DOHH2 (cell line): ENCODE measurements at regions not wholly inside any gene's neighbourhood (a gene's known extent, or its start where the extent isn't known, plus 50 kb on each side); places are given as distances from the start of the nearest gene placed in this dataset.

ENCODE experiments used
- H3F3A ChIP-seq: fragments of 200-600 bp; sonication (generic), shearing (Covaris generic); 2 replicates; pipeline ENCODE4 v1.6.0; 2016; ENCODE audit warnings: antibody characterized with exemption, mild to moderate bottlenecking; ENCODE audit not compliant: control insufficient read depth, insufficient read depth
- H3K27ac ChIP-seq: fragments of 200-600 bp; sonication (generic); 2 replicates; pipeline ENCODE4 v1.5.1; 2014; ENCODE audit warnings: low read depth, mild to moderate bottlenecking, low read length, moderate library complexity
- H3K27me3 ChIP-seq: fragments of 200-600 bp; sonication (generic); 2 replicates; pipeline ENCODE4 v1.6.1; 2014; ENCODE audit warnings: mild to moderate bottlenecking, low read length, mixed read lengths; ENCODE audit not compliant: control insufficient read depth
- H3K36me3 ChIP-seq: fragments of 200-600 bp; sonication (generic); 2 replicates; pipeline ENCODE4 v1.6.1; 2014; ENCODE audit warnings: mild to moderate bottlenecking, low read length, moderate library complexity, mixed read lengths; ENCODE audit not compliant: control insufficient read depth
- H3K4me1 ChIP-seq: fragments of 200-600 bp; sonication (generic); 2 replicates; pipeline ENCODE4 v1.6.1; 2014; ENCODE audit warnings: mild to moderate bottlenecking, low read length, mixed read lengths; ENCODE audit not compliant: control insufficient read depth
- H3K4me2 ChIP-seq: fragments of 200-600 bp; sonication (generic); 2 replicates; pipeline ENCODE4 v1.6.0; 2014; ENCODE audit warnings: mild to moderate bottlenecking, low read length, moderate library complexity
- H3K4me3 ChIP-seq: fragments of 200-600 bp; sonication (generic); 2 replicates; pipeline ENCODE4 v1.5.1; 2014; ENCODE audit warnings: mild to moderate bottlenecking, low read length, mixed read lengths
- H3K79me2 ChIP-seq: fragments of 200-600 bp; sonication (generic); 2 replicates; pipeline ENCODE4 v1.6.1; 2014; ENCODE audit warnings: mild to moderate bottlenecking, low read length, mixed read lengths; ENCODE audit not compliant: control insufficient read depth
- H3K9me2 ChIP-seq: fragments of 200-600 bp; sonication (generic); replicated peaks from 2 replicates; pipeline ENCODE4 v1.6.1; 2014; ENCODE audit warnings: mild to moderate bottlenecking, low read length, mixed read lengths; ENCODE audit not compliant: control insufficient read depth
- H3K9me3 ChIP-seq: fragments of 200-600 bp; sonication (generic); 2 replicates; pipeline ENCODE4 v1.6.1; 2014; ENCODE audit warnings: antibody characterized with exemption, low read length, mixed read lengths; ENCODE audit not compliant: control insufficient read depth, insufficient read depth
- H4K20me1 ChIP-seq: fragments of 200-600 bp; sonication (generic); 2 replicates; pipeline ENCODE4 v1.6.0; 2014; ENCODE audit warnings: low read depth, mild to moderate bottlenecking, antibody characterized with exemption, low read length, moderate library complexity; ENCODE audit not compliant: control insufficient read depth, insufficient read depth
- CTCF ChIP-seq: fragments of 200-600 bp; sonication (generic); IDR thresholded peaks from one replicate; pipeline ENCODE4 v1.5.1; 2014; ENCODE audit warnings: antibody characterized with exemption, mild to moderate bottlenecking, low read depth, low read length; ENCODE audit not compliant: poor library complexity, severe bottlenecking
- EZH2phosphoT487 ChIP-seq: fragments of 200-600 bp; sonication (generic); IDR thresholded peaks from 2 replicates; pipeline ENCODE4 v1.6.1; 2017; ENCODE audit warnings: borderline replicate concordance, mild to moderate bottlenecking, antibody characterized with exemption, low read length, moderate library complexity, mixed read lengths

GRCh38 chr2:198973181-198973580 lies 484.6 kb downstream of the SATB2 start:
- Histone ChIP-seq H3K9me2 (no peaks in the 10 kb centered on the region), H3K79me2 (no peaks in the 10 kb centered on the region), H3K36me3 (no peaks in the 10 kb centered on the region), H3K27ac (no peak overlapping the region), H3K4me1 (no peaks in the 10 kb centered on the region), H4K20me1 (no peaks in the 10 kb centered on the region), H3F3A (no peaks in the 10 kb centered on the region), H3K4me3 (no peak overlapping the region), H3K9me3 (peaks cover 5% of the 10 kb centered on the region; the same call in 1 of the 2 replicates), H3K27me3 (no peaks in the 10 kb centered on the region), H3K4me2 (no peak overlapping the region)
- TF ChIP-seq CTCF (no peak), EZH2phosphoT487 (no peak)

GRCh38 chr2:198968545-198968944 lies 489.2 kb downstream of the SATB2 start:
- no peaks in the 10 kb centered on the region for H4K20me1 ChIP-seq
- TF ChIP-seq EZH2phosphoT487 = no peak
- no peak for TF ChIP-seq CTCF
- no peaks in the 10 kb centered on the region for H3F3A ChIP-seq
- H3K9me2 ChIP-seq = no peaks in the 10 kb centered on the region
- H3K9me3 ChIP-seq = no peaks in the 10 kb centered on the region
- no peak overlapping the region for H3K4me2 ChIP-seq
- H3K79me2 ChIP-seq = no peaks in the 10 kb centered on the region
- H3K4me3 ChIP-seq = no peak overlapping the region
- H3K27ac ChIP-seq = no peak overlapping the region
- no peaks in the 10 kb centered on the region for H3K27me3 ChIP-seq
- H3K4me1 ChIP-seq = no peaks in the 10 kb centered on the region
- no peaks in the 10 kb centered on the region for H3K36me3 ChIP-seq

- Histone ChIP-seq H3K4me3 (no peak overlapping the region), H3F3A (no peaks in the 10 kb centered on the region), H3K36me3 (no peaks in the 10 kb centered on the region), H3K27me3 (no peaks in the 10 kb centered on the region), H3K79me2 (no peaks in the 10 kb centered on the region), H3K27ac (no peak overlapping the region), H3K9me2 (no peaks in the 10 kb centered on the region), H3K9me3 (no peaks in the 10 kb centered on the region), H3K4me2 (no peak overlapping the region), H3K4me1 (no peaks in the 10 kb centered on the region), H4K20me1 (no peaks in the 10 kb centered on the region)
- TF ChIP-seq CTCF (no peak), EZH2phosphoT487 (no peak)
Measured at GRCh38 chr2:198966269-198966668, 491.5 kb downstream of the SATB2 start.

GRCh38 chr2:198961547-198961946 lies 496.2 kb downstream of the SATB2 start:
- Histone ChIP-seq H4K20me1 (no peaks in the 10 kb centered on the region), H3K9me2 (no peaks in the 10 kb centered on the region), H3K27ac (no peak overlapping the region), H3K79me2 (no peaks in the 10 kb centered on the region), H3K9me3 (no peaks in the 10 kb centered on the region), H3K36me3 (no peaks in the 10 kb centered on the region), H3K4me2 (no peak overlapping the region), H3F3A (no peaks in the 10 kb centered on the region), H3K4me1 (no peaks in the 10 kb centered on the region), H3K4me3 (no peak overlapping the region), H3K27me3 (no peaks in the 10 kb centered on the region)
- TF ChIP-seq CTCF = no peak
- TF ChIP-seq EZH2phosphoT487 = no peak
